22Rv1 (cell line): ENCODE measurements at regions not wholly inside any gene's neighbourhood (a gene's known extent, or its start where the extent isn't known, plus 50 kb on each side); places are given as distances from the start of the nearest gene placed in this dataset.
"Not testable (repeated sequence)": the region's sequence is repeated elsewhere in the genome, so short reads cannot be mapped to it uniquely, and the experiment has no call there.

Source experiments
- H3K27ac ChIP-seq: fragments of 450-650 bp; 2 replicates; pipeline ENCODE4 v1.5.1; 2017
- CTCF ChIP-seq: fragments of 450-650 bp; IDR thresholded peaks from 2 replicates; pipeline ENCODE4 v1.5.1; 2017; ENCODE audit warnings: mild to moderate bottlenecking
- ZFX ChIP-seq: fragments of 450-650 bp; IDR thresholded peaks from 2 replicates; pipeline ENCODE4 v1.6.1; 2017; ENCODE audit warnings: antibody characterized with exemption, borderline replicate concordance

DNA sequence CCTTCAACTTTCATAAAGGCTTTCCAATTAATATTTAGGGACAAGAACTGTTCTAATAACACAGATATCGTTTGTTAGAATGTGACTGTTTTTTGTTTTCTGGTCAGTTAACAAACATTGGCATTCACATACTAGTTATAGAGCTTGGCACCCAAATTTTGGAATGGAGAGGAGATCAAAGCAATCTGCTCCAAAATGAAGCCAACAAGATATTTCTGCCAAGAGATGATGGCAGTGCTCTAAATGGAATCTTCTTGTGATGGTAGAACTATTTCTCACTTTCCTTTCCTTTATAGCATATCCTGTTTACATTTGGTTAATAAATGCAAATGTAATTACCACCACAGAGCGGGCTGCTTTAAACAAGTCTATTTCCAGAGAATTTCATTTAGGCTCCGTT, 208.3 kb upstream of the RIMS1 start:
- TF ChIP-seq ZFX (no peak), CTCF (no peak)
- no peak overlapping the region for H3K27ac ChIP-seq

- no peak for TF ChIP-seq ZFX
- TF ChIP-seq CTCF = no peak
- H3K27ac ChIP-seq = no peak overlapping the region; the same call in 1 of the 2 replicates
Observed at GRCh38 chr6:71681234-71681867, 205.0 kb upstream of the RIMS1 start.

GRCh38 chr6:71686021-71686677, 200.2 kb upstream of the RIMS1 start:
- H3K27ac ChIP-seq = not testable (repeated sequence)

- no peak for TF ChIP-seq CTCF
- no peak for TF ChIP-seq ZFX
- H3K27ac ChIP-seq = no peak overlapping the region
Observed at GRCh38 chr6:71698702-71699101, 187.6 kb upstream of the RIMS1 start.

GRCh38 chr6:71706523-71706922, 179.8 kb upstream of the RIMS1 start:
- H3K27ac ChIP-seq = no peak overlapping the region
- TF ChIP-seq CTCF = no peak
- TF ChIP-seq ZFX = no peak

DNA sequence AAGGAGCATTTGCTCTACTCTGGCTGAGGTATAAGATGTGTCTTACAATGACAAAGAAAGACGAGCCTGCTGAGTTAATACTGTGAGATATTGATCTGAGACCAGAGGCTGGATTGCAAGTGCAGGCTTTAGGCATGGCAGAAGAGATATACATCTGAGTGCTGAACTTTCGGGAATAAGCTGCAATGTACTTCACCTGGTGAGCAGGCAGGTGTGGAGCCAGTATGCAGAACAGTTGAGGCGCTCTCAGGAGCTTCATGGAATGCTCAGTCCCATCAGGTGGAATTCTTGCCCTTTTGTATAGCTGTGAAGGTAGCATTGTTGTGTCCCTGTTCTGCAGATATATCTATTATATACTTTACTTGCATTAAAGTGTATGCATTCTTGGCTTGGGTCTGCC, 179.3 kb upstream of the RIMS1 start:
- no peak overlapping the region for H3K27ac ChIP-seq
- TF ChIP-seq ZFX (no peak), CTCF (no peak)

DNA sequence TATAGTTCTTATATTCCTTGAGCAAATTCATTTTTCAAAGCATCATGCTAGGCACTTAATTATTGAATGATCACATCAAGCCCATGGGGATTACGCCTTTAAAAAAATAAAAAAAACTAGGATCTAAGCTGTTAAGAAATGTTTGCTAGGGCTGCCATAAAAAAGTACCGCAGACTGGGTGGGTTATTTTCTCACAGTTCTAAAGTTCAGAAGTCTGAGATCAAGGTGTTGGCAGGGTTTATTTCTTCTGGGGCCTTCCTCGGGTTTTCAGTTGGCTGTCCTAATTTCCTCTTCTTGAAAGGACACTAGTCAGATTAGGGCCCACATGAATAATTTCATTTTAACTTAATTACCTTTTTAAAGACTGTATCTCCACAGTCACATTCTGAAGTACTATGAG, 165.6 kb upstream of the RIMS1 start:
- TF ChIP-seq CTCF = no peak
- no peak for TF ChIP-seq ZFX
- no peak overlapping the region for H3K27ac ChIP-seq

- no peak overlapping the region for H3K27ac ChIP-seq
- TF ChIP-seq ZFX (no peak), CTCF (no peak)
Observed at GRCh38 chr6:71721642-71722041, 164.7 kb upstream of the RIMS1 start.
